ENCODE measurements at regions not wholly inside any gene's neighbourhood (a gene's known extent, or its start where the extent isn't known, plus 50 kb on each side); places are given as distances from the start of the nearest gene placed in this dataset.

DNA sequence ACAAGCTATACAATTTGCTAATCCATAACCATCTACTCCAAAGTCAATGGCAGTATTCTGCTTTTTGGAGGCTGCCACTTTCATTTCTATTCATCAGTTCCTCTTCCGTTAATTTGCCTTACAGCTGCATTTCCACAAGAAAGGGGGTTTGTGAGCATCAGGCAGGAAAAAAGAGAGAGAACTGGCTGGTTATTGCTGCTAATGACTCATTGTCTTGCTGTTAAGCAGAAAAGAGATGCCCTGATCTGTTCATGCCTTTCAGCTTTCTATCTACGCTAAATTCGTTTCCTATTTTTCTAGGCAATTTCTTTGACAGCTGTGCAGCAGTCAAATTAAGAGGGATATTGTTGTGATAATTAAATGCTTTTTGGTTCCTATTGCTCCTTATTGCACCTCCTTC, 65.9 kb upstream of the GNAQ start:
- no peak for TF ChIP-seq HNF4G (IDR thresholded peaks at IDR 0.05)
- TF ChIP-seq CTCF (IDR thresholded peaks at IDR 0.05; ENCODE audit: low read depth, low read length, missing input control), result no peak
- no peak for TF ChIP-seq TAF1 (conservative IDR thresholded peaks at IDR 0.05)
- TF ChIP-seq RAD21 (IDR thresholded peaks at IDR 0.05), result no peak
- no peak for TF ChIP-seq YY1 (IDR thresholded peaks at IDR 0.05)
- TF ChIP-seq ZBTB33 (IDR thresholded peaks at IDR 0.05), result no peak
- no peak for TF ChIP-seq REST (IDR thresholded peaks at IDR 0.05)
- TF ChIP-seq SP1 (IDR thresholded peaks at IDR 0.05), result no peak
- no peak for TF ChIP-seq RXRA (IDR thresholded peaks at IDR 0.05)
